Left ventricle myocardium inferior (tissue), 1 donor: ENCODE measurements at regions not wholly inside any gene's neighbourhood (a gene's known extent, or its start where the extent isn't known, plus 50 kb on each side); places are given as distances from the start of the nearest gene placed in this dataset.

Experiments used
- DNase-seq: peaks from one replicate; pipeline ENCODE4 v3.0.0-alpha.2; 2020
- H3K27ac ChIP-seq: fragments of 200-600 bp; replicated peaks from 2 replicates; pipeline ENCODE4 v1.8.0; 2021
- H3K27me3 ChIP-seq: fragments of 200-600 bp; 2 replicates; pipeline ENCODE4 v1.8.0; 2021; ENCODE audit warnings: low read depth
- H3K36me3 ChIP-seq: fragments of 200-600 bp; 2 replicates; pipeline ENCODE4 v1.8.0; 2021
- H3K4me1 ChIP-seq: fragments of 200-600 bp; 2 replicates; pipeline ENCODE4 v1.8.0; 2021
- H3K4me3 ChIP-seq: fragments of 200-600 bp; 2 replicates; pipeline ENCODE4 v1.8.0; 2021; ENCODE audit warnings: mild to moderate bottlenecking, moderate library complexity
- H3K9me3 ChIP-seq: fragments of 200-600 bp; replicated peaks from 2 replicates; pipeline ENCODE4 v1.8.0; 2021
- intact Hi-C: fragments of 100-400 bp; cut with micrococcal nuclease; formaldehyde crosslinking; loops from one replicate; pipeline ENCODE4 v1.11.0; 2022
- TF ChIP-seq, protein P1 (sequence below): fragments of 200-600 bp; IDR thresholded peaks from 2 replicates; pipeline ENCODE4 v1.8.0; 2021; ENCODE audit warnings: antibody characterized with exemption, mild to moderate bottlenecking, borderline replicate concordance
- donor health status: DM: no; HTN: yes; CAD: no; lungs with severe emphysema.

DNA sequence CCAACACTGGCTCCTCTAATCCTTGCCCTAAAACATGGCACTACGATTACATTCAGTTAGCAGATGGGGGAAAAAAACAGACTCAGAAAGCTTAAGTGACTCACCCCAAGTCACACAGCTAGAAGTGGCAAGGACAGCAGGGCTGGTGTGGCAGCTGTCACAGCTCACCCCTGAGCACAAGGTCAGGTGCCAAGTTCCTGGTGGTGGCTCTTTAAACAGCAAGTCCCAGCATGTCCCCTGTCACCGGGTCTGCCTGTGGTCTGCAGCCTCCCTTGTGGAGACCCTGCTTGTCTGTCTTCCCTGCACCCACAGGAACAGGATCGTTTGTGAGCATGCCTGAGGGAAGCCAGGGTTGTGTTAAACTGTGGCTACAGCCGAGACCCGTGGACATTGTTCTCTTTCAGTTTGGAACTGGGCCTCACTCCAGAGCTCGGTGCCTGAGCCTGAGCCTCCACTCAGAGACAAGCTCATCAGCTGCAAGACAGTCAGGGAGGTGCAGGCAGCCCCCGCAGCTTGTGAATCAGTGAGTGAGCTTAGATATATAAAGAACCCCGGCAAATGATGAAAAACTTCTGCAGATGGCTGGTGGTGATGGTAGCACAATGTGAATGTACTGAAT, 260.8 kb downstream of the BCOR start:
- H3K4me3 ChIP-seq: no peak overlapping the region
- no peaks in the 10 kb centered on the region for H3K36me3 ChIP-seq
- H3K4me1 ChIP-seq: no peaks in the 10 kb centered on the region
- H3K27me3 ChIP-seq: no peaks in the 10 kb centered on the region
- H3K27ac ChIP-seq: no peak overlapping the region
- no peaks in the 10 kb centered on the region for H3K9me3 ChIP-seq
- no peak for DNase-seq
- intact Hi-C loops: no loop called here
- TF ChIP-seq, protein P1, sequence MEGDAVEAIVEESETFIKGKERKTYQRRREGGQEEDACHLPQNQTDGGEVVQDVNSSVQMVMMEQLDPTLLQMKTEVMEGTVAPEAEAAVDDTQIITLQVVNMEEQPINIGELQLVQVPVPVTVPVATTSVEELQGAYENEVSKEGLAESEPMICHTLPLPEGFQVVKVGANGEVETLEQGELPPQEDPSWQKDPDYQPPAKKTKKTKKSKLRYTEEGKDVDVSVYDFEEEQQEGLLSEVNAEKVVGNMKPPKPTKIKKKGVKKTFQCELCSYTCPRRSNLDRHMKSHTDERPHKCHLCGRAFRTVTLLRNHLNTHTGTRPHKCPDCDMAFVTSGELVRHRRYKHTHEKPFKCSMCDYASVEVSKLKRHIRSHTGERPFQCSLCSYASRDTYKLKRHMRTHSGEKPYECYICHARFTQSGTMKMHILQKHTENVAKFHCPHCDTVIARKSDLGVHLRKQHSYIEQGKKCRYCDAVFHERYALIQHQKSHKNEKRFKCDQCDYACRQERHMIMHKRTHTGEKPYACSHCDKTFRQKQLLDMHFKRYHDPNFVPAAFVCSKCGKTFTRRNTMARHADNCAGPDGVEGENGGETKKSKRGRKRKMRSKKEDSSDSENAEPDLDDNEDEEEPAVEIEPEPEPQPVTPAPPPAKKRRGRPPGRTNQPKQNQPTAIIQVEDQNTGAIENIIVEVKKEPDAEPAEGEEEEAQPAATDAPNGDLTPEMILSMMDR: no peak

DNA sequence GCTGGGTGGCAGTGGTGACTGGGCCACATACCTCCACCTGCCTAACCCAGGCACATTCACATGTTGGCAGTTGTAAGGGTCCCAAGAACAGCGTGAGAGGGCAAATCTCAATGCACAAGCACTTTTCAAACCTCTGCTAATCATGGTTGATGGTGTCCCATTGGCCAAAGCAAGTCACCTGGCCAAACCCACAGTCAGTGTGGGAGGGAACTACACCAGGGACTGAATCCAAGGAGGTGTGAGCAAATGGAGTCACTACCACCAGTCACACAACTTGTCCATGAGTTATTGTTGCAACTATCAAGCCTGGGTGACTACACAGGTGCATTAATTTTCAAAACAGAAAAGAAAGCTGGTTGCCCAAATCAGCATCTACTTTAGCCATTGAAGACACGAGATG, 260.1 kb downstream of the BCOR start:
- no peak overlapping the region for H3K27ac ChIP-seq
- no peak for DNase-seq
- no peak overlapping the region for H3K4me3 ChIP-seq
- H3K4me1 ChIP-seq: no peaks in the 10 kb centered on the region
- no peaks in the 10 kb centered on the region for H3K27me3 ChIP-seq
- H3K9me3 ChIP-seq: no peaks in the 10 kb centered on the region
- intact Hi-C loops: no loop called here
- no peaks in the 10 kb centered on the region for H3K36me3 ChIP-seq
- TF ChIP-seq, protein P1: no peak

- Histone ChIP-seq H3K4me3 (no peak overlapping the region), H3K9me3 (no peaks in the 10 kb centered on the region), H3K27ac (no peak overlapping the region), H3K4me1 (no peaks in the 10 kb centered on the region), H3K36me3 (no peaks in the 10 kb centered on the region), H3K27me3 (no peaks in the 10 kb centered on the region)
- TF ChIP-seq, protein P1: no peak
- no peak for DNase-seq
- intact Hi-C loops: no loop called here
Measured at GRCh38 chrX:39839371-39839770, 258.4 kb downstream of the BCOR start.

DNA sequence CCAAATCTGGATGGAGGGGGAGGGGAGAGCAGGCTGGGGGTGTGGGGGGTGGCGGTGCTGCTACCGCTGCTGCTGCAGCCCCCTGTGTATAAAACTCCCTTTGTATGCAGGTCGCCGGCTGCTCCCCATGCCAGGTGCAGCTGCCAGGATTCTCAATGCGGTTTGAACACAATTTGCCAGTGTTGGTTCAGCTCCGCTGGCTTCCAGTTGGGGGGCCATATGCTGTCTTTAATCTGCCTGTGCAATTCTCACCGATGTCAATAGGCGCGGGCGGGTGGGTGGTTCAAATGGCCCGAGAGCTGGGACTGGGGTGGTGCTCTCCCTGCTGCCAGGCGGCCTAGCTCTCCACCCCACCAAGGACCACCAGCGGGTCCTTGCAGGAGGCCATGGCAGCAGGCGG, 257.6 kb downstream of the BCOR start:
- intact Hi-C loops: no loop called here
- TF ChIP-seq, protein P1: no peak
- H3K9me3 ChIP-seq: no peaks in the 10 kb centered on the region

GRCh38 chrX:39840581-39841093, 257.1 kb downstream of the BCOR start:
- TF ChIP-seq, protein P1: no peak
- Histone ChIP-seq H3K9me3 (no peaks in the 10 kb centered on the region), H3K36me3 (no peaks in the 10 kb centered on the region), H3K4me1 (no peaks in the 10 kb centered on the region), H3K27me3 (no peaks in the 10 kb centered on the region), H3K27ac (no peak overlapping the region), H3K4me3 (no peak overlapping the region)
- no peak for DNase-seq
- intact Hi-C loops: no loop called here

More for the DNA sequence above, 257.6 kb downstream of the BCOR start:
- Histone ChIP-seq H3K27me3 (no peaks in the 10 kb centered on the region), H3K27ac (no peak overlapping the region), H3K4me1 (no peaks in the 10 kb centered on the region), H3K36me3 (no peaks in the 10 kb centered on the region), H3K4me3 (no peak overlapping the region)
- no peak for DNase-seq
